IPS-NIHi11 (cell line): ENCODE measurements at regions not wholly inside any gene's neighbourhood (a gene's known extent, or its start where the extent isn't known, plus 50 kb on each side); places are given as distances from the start of the nearest gene placed in this dataset.
"Not testable (repeated sequence)": the region's sequence is repeated elsewhere in the genome, so short reads cannot be mapped to it uniquely, and the experiment has no call there.

ENCODE experiments used
- DNase-seq: peaks from one replicate; pipeline ENCODE4 v3.0.0; 2012; ENCODE audit warnings: mixed read lengths, low spot score

GRCh38 chr1:29774355-29774754 is 538.0 kb downstream of the PTPRU start:
- no peak for DNase-seq

DNA sequence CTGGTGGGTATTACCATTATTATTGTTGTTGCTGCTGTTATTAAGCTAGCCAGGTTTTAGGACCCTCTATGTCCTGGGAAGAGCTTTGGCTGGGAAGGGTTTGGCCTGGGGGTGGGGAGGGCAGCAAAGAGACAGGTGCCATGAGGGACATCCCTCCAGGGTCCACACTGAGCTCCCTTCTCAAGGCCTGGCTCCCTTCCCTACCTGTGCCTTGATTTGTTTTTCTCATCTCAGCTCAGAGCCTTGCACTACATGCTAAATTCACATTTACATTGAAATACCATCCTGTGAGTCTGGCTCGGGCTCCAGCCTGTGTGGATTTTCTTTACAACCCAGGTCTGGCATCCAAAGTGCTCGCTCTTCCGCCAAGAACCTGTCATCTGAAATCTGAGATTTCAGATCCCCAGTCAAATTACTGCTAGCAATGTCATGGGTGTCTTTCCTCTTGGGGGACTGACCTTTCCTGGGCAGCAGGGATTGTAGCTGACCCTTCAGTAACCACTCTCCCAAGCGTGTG is 536.3 kb downstream of the PTPRU start:
- DNase-seq: no peak

DNA sequence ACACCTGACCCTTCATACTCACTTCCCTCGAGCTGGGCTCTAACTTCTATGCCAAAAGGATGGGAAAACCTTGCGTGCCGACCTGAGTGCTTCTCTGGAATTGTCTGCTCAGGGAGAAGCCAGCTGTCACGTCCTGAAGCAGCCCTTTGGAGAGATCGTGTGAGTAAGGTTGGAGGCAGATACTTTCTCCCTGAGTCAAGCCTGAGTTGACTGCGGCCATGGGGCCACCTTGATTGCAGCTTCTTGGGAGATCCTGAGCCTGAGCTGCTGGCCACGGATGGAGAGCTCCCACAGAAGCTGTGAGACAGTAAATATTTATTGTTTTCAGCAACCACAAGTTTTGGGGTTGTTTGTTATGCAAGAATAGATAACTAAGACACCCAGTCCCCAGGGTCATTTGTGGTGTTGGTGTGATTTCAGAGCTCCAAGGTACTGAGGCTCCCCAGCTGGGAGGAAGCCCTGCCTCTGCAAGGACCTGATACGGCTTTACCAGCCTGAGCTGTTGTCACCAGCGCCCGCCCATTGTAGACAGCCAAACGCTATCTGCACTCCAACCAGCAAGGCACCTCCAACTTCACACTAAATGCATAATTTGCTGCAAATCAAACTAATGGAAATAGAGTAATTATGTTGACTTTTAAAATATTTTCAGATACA is 531.6 kb downstream of the PTPRU start:
- no peak for DNase-seq

GRCh38 chr1:29767088-29767685 is 530.9 kb downstream of the PTPRU start:
- DNase-seq: no peak

DNA sequence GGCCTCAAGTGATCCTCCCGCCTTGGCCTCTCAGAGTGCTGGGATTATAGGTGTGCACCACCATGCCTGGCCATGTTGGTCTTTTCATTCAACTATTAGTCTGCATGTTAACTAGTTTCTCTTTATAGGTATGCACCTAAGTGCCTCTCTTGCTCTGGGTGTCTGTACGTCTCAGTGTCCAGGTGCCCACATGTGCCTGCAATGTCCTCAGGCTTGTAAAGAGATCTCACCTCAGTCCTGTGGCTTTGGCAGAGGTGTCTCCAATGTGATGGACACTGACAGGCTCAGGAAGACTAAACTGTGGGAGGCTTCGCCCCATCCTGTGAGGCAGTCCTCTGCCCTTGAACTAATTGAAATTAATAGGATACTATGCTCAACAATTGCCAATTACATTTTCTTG is 526.3 kb downstream of the PTPRU start:
- DNase-seq: no peak

GRCh38 chr1:29761159-29761928 is 525.0 kb downstream of the PTPRU start:
- no peak for DNase-seq

DNA sequence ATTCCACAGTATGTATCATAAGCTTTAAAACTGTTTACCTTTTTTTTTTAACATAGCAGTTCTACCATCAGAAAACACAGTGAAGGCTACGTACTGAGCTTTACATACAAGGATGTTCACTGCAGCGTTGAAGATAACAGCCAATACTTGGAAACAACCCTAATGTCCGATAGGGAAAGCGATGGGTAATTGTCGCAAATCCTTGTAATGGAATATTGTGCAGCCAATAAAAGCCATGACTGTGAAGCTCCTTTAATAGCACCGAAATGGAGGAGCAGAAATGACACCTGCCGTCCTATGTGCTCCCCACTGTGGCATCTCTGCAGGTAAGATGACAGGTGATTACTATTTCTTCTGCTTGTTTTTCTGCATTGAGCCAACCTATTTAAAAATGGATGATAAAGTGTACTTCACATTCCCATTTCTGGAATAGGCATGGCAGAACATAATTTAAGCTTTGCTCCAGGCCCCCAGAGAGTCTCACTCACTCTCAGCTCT is 523.8 kb downstream of the PTPRU start:
- DNase-seq: no peak

DNA sequence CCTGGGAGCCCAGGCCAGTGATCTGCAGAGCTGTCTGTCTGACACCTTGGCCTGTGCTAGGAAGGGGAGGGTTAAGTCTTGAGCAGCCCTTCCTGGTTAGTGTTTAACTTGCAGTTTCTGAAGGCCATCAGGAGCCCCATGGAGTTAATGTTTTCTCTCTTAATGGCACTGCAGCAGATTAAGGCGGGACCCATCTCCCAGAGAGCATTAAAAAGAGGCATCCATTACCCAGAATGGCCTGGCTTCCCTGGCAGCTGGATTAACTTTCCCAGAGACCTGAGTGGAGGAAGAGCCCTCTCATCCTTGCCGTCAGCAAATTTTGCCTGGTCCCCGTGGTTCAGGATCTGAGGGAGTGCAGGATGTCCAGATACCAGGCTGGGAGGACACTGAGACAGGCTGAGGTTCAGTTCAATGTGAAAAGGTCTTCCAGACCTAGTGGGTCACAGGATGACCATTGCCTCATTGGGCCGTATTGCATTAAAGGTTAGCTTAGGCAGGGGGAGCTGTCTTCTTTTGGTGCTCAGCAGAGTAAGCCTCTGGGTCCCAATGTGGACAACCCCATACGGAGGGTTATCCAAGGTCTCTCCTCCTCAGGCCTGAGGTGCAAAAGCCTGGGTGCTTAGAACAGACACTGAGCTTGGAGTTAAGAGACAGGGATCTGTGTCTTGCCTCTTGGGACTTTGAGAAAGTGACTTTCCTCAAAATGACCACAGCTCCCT is 522.6 kb downstream of the PTPRU start:
- DNase-seq: no peak

DNA sequence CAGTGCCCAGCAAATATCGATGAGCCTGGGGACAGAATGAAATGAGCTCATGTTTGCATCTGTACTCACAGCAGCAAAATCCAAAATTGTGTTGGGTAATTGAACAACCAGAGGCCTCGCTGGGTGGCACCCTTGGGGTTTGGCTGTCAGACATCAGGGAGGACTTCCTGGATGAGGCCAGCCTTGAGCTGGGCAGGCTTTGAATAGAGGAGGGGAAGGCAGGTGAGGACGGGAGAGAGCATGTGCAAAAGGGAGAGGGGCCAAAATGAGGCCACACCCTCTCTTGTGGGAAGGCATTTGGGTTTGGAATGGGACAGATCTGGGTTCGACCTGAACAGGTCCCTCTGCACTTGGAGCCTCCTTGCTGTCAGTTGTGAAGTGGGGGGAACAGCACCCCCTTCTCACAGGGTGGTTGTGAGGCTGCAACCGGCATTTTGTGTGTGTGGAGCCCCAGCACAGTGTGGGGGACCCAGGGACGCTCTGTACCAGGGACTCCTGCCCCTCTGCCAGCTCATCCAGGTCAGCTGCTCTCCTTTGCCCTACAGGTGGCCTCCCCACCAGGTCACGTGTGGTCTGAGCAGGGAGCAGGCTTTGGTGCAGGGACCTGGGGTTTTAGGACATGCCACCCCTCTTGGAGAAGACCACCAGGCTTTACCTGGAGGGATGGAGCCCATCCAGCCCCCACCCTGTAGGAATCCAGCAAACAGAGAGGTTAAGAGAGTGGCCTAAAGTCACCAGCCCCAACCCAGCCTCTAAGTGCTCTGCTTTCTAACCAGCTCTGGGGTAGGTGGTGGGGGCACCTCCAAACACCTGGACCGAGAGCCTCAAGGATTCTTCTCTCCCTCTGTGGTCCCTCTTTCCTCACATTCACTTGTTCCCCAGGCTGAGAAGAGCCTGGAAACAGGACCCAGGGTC is 521.8 kb downstream of the PTPRU start:
- no peak for DNase-seq

GRCh38 chr1:29756901-29757725 is 520.8 kb downstream of the PTPRU start:
- DNase-seq: no peak

DNA sequence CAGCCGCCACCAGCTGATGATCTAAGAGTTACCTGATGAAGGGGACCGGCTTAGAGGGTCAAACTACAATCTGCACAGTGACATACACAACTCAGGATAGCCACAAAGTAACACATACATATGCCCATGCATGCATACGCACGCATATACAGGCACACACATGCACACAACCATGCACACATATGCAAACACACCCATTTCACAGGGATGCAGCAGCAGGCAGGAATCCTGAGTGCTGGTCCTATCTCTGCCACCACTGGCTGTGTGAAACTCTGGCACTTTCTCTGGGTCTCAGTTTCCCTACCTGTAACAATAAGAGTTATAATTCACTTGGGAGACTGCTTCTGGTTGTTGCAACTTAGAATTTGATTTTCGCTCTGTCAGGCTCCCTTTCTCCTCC is 520.2 kb downstream of the PTPRU start:
- no peak for DNase-seq

DNA sequence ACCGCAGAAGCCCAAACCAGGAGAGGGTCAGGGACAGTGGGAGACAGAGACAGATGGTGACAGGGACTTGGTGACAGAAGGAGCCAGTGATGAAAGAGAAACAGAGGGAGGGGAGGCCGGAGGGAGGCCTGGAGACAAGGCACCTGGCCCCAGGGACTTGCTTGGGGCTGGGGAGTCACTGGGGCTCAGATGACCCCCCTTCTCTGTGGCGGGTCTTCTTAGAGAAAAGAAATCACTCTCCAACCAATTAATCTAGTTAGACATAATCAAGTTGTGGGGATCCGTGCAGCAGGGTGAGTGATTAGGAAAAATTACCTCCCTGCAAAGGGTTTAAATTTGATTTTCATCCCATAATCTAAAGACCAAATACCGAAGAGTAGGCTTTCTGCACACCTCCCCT is 519.8 kb downstream of the PTPRU start:
- DNase-seq: no peak

DNA sequence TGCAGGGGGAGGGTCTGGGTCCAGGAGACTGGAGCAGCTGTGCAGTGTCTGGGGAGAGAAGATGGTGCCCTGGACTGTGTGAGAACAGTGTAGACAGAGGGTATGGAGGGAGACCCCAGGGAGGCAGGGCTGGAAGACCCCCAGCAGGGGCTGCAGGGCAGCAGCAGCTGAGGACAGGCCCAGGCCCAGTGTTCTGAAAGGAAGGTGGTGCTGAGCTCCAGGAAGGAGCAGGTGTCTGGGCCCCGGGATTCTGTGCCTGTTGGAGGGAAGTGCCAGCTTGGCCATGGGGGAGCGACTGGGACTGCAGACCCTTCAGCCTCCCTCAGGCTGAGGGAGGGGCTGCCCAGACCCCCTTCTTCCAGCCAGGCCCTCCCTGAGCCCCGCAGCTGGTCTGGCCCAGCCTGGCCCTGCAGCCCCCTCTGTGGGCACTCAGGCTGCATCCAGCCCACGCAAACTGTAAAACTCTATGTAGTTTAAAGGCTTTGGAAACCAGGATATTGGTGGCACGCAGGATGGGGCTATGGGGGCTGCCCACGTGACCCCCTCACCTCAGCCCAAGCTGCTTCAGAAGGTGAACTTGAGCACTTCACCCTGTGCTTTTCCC is 519.2 kb downstream of the PTPRU start:
- DNase-seq: not testable (repeated sequence)

GRCh38 chr1:29754573-29755375 is 518.5 kb downstream of the PTPRU start:
- DNase-seq: no peak

DNA sequence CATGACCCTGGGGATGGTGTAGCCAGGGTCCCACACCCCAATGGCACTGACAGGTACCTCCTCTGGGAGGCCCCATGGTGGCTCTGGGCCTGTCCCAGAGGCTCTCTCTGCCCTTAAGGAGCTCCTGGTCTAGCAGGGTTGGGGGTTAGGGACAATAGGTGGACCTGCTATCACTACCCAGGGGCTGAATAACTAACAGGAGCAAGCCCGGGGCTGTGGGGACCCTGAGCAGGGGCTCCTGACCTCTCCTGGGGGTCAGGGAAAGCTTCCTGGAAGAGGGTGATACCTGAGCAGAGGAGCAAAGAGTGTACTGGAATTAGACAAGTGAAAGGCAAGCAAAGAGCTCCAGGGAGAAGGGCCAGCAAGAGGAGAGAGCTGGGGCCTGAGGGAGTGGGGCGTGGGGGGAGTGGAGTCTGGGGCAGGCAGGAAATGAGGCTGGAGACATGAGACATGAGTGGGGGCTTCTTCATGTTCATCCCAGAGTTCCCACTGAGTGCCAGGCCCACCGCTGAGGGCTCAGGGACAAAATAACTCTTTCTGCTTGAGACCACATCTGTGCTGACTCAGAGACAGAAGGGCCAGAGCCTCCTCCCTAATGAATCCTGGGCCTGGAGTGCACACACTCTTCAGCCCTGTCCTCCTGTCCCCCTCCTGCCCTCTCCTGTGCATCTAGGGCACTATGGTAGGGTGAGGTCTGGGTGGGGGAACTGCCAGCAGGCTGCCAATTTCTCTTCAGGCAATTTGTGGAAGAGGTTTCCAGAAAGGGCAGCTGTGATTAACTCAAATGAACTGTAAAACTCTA is 517.6 kb downstream of the PTPRU start:
- no peak for DNase-seq

DNA sequence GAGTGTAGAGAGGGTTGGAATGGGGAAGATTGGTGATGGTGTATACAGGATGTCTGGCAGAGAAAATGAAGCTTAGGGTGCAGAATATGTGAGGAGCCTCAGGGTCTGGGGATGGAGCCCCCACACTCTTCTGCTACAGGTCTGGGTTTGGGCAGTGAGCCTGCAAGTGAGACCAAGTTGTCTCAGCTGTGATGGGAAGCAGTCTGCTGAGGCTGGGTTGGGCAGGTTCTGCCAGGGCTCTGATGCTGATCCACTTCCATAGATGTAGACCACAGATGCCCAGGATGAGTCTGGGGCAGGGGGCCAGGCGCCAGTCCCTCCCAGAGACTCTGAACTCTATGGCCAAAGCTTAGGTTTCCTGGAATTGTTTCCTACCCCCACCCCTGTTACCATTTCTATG is 516.9 kb downstream of the PTPRU start:
- no peak for DNase-seq

- peak; percentile 81 for DNase-seq
Observed at GRCh38 chr1:29752141-29752540, 515.8 kb downstream of the PTPRU start.
